Liver (tissue), 3 donors: ENCODE measurements at regions not wholly inside any gene's neighbourhood (a gene's known extent, or its start where the extent isn't known, plus 50 kb on each side); places are given as distances from the start of the nearest gene placed in this dataset.

Source experiments
- EGR1 ChIP-seq, 2 donors: IDR thresholded peaks; 2 replicates each; pipeline ENCODE4 v1.6.1; 2016 to 2018; ENCODE audit warnings: antibody characterized with exemption in 2 of 2, low read depth in 2 of 2
- GABPA ChIP-seq, 2 donors: IDR thresholded peaks in 1 of 2; conservative IDR thresholded peaks in 1 of 2; 2 replicates each; pipeline ENCODE4 v1.6.1; 2016; ENCODE audit warnings: antibody characterized with exemption in 2 of 2, mild to moderate bottlenecking in 1 of 2, moderate library complexity in 1 of 2
- JUND ChIP-seq, 2 donors: IDR thresholded peaks; 2 replicates each; pipeline ENCODE4 v1.6.1; 2016; ENCODE audit warnings: antibody characterized with exemption in 2 of 2
- NR2F2 ChIP-seq: IDR thresholded peaks from 2 replicates; pipeline ENCODE4 v1.6.1; 2016; ENCODE audit warnings: antibody characterized with exemption
- RAD21 ChIP-seq, 2 donors: IDR thresholded peaks; 2 replicates each; pipeline ENCODE4 v1.6.1; 2016; ENCODE audit warnings: antibody characterized with exemption in 2 of 2, mild to moderate bottlenecking in 2 of 2
- RXRA ChIP-seq, 2 donors: IDR thresholded peaks; 2 replicates each; pipeline ENCODE4 v1.6.1; 2017 to 2018; ENCODE audit warnings: antibody characterized with exemption in 2 of 2, mild to moderate bottlenecking in 1 of 2
- SP1 ChIP-seq: IDR thresholded peaks from 2 replicates; pipeline ENCODE4 v1.6.1; 2018; ENCODE audit warnings: antibody characterized with exemption, mild to moderate bottlenecking
- TAF1 ChIP-seq: conservative IDR thresholded peaks from 2 replicates; pipeline ENCODE4 v1.6.1; 2016; ENCODE audit warnings: antibody characterized with exemption, mild to moderate bottlenecking
- YY1 ChIP-seq: IDR thresholded peaks from 2 replicates; pipeline ENCODE4 v1.6.1; 2016; ENCODE audit warnings: antibody characterized with exemption, mild to moderate bottlenecking
- TF ChIP-seq, protein P1 (sequence below): fragments of 150-350 bp; IDR thresholded peaks from 2 replicates; pipeline ENCODE4 v1.5.1; 2017; ENCODE audit warnings: improper control_type of control experiment, low read depth, low read length; ENCODE audit not compliant: missing input control
- TF ChIP-seq, protein P2 (sequence below): IDR thresholded peaks from 2 replicates; pipeline ENCODE4 v1.6.1; 2016; ENCODE audit warnings: antibody characterized with exemption, mild to moderate bottlenecking
- TF ChIP-seq, protein P3 (sequence below): IDR thresholded peaks from 2 replicates; pipeline ENCODE4 v1.6.1; 2016; ENCODE audit warnings: antibody characterized with exemption
- TF ChIP-seq, protein P4 (sequence below): IDR thresholded peaks from 2 replicates; pipeline ENCODE4 v1.6.1; 2016; ENCODE audit warnings: antibody characterized with exemption
- TF ChIP-seq, protein P5 (sequence below): IDR thresholded peaks from 2 replicates; pipeline ENCODE4 v1.6.1; 2016; ENCODE audit warnings: antibody characterized with exemption
- donor health status: healthy.
- donor health status: healthy.

DNA sequence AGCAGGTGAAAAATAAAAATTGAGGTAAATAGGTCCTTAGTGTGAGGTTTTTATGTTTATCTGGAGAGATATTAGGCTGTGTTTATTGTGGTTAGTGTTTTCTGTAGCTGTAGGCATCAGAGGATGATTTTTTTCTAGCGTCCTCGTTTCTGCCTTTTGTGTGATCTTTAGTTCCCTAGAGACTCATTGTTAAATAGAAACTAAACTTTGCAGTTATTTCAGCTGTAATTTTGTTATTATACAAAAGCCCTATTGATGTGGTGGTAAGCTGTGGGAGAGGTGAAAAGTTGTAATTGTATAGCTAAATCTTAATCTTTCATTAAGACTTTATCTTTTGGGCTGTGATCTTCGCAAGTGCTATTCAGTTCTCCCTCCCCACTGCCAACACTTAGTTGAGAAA is 340.3 kb downstream of the CYLC2 start:
- TF ChIP-seq, protein P1, sequence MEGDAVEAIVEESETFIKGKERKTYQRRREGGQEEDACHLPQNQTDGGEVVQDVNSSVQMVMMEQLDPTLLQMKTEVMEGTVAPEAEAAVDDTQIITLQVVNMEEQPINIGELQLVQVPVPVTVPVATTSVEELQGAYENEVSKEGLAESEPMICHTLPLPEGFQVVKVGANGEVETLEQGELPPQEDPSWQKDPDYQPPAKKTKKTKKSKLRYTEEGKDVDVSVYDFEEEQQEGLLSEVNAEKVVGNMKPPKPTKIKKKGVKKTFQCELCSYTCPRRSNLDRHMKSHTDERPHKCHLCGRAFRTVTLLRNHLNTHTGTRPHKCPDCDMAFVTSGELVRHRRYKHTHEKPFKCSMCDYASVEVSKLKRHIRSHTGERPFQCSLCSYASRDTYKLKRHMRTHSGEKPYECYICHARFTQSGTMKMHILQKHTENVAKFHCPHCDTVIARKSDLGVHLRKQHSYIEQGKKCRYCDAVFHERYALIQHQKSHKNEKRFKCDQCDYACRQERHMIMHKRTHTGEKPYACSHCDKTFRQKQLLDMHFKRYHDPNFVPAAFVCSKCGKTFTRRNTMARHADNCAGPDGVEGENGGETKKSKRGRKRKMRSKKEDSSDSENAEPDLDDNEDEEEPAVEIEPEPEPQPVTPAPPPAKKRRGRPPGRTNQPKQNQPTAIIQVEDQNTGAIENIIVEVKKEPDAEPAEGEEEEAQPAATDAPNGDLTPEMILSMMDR = no peak
- TF ChIP-seq, protein P2, sequence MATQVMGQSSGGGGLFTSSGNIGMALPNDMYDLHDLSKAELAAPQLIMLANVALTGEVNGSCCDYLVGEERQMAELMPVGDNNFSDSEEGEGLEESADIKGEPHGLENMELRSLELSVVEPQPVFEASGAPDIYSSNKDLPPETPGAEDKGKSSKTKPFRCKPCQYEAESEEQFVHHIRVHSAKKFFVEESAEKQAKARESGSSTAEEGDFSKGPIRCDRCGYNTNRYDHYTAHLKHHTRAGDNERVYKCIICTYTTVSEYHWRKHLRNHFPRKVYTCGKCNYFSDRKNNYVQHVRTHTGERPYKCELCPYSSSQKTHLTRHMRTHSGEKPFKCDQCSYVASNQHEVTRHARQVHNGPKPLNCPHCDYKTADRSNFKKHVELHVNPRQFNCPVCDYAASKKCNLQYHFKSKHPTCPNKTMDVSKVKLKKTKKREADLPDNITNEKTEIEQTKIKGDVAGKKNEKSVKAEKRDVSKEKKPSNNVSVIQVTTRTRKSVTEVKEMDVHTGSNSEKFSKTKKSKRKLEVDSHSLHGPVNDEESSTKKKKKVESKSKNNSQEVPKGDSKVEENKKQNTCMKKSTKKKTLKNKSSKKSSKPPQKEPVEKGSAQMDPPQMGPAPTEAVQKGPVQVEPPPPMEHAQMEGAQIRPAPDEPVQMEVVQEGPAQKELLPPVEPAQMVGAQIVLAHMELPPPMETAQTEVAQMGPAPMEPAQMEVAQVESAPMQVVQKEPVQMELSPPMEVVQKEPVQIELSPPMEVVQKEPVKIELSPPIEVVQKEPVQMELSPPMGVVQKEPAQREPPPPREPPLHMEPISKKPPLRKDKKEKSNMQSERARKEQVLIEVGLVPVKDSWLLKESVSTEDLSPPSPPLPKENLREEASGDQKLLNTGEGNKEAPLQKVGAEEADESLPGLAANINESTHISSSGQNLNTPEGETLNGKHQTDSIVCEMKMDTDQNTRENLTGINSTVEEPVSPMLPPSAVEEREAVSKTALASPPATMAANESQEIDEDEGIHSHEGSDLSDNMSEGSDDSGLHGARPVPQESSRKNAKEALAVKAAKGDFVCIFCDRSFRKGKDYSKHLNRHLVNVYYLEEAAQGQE = no peak
- TF ChIP-seq, protein P3, sequence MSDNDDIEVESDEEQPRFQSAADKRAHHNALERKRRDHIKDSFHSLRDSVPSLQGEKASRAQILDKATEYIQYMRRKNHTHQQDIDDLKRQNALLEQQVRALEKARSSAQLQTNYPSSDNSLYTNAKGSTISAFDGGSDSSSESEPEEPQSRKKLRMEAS = no peak
- TF ChIP-seq TAF1 (no peak), NR2F2 (no peak), YY1 (no peak), EGR1 (IDR thresholded peaks at IDR 0.05; ENCODE audit: low read depth in 2 of 2) (no peak), SP1 (no peak), GABPA (IDR thresholded peaks at IDR 0.05 in 1 of 2, conservative IDR thresholded peaks at IDR 0.05 in 1 of 2) (no peak), JUND (IDR thresholded peaks at IDR 0.05) (no peak), RAD21 (IDR thresholded peaks at IDR 0.05) (no peak), RXRA (IDR thresholded peaks at IDR 0.05) (no peak)
- TF ChIP-seq, protein P4, sequence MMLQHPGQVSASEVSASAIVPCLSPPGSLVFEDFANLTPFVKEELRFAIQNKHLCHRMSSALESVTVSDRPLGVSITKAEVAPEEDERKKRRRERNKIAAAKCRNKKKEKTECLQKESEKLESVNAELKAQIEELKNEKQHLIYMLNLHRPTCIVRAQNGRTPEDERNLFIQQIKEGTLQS = no peak
- TF ChIP-seq, protein P5, sequence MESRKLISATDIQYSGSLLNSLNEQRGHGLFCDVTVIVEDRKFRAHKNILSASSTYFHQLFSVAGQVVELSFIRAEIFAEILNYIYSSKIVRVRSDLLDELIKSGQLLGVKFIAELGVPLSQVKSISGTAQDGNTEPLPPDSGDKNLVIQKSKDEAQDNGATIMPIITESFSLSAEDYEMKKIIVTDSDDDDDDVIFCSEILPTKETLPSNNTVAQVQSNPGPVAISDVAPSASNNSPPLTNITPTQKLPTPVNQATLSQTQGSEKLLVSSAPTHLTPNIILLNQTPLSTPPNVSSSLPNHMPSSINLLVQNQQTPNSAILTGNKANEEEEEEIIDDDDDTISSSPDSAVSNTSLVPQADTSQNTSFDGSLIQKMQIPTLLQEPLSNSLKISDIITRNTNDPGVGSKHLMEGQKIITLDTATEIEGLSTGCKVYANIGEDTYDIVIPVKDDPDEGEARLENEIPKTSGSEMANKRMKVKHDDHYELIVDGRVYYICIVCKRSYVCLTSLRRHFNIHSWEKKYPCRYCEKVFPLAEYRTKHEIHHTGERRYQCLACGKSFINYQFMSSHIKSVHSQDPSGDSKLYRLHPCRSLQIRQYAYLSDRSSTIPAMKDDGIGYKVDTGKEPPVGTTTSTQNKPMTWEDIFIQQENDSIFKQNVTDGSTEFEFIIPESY = no peak
